ENCODE measurements at regions not wholly inside any gene's neighbourhood (a gene's known extent, or its start where the extent isn't known, plus 50 kb on each side); places are given as distances from the start of the nearest gene placed in this dataset.

DNA sequence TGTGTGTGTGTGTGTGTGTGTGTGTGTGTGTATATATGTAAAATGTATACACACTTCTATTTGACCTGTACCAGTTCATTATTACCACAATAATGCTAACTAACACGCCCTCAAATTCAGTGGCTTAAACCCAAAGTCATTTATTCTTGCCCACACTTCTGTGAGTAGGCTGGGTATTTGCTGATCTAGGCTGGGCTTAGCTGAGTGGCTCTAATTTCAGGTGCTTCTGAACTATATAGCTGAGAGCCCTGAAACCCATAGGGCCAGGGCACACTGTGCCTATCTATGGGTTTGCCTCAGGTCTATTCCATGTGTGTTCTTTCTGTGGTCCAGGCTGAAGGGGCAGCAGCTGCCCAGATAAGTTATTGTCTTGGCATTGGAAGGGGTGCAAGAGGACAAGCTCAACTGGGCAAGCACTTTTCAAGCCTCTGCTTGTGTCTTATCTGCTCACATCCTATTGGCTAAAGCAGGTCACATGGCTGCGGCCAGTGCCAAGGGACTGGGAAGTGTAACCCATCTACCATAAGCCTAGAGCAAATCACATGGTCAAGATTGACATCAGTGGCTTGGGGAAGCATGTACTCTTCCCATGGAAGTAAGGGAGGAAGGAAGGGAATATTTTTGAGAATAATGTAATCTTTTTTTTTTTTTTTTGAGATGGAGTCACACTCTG is 139.9 kb downstream of the PALM2AKAP2 start:
- TF ChIP-seq, protein P1, sequence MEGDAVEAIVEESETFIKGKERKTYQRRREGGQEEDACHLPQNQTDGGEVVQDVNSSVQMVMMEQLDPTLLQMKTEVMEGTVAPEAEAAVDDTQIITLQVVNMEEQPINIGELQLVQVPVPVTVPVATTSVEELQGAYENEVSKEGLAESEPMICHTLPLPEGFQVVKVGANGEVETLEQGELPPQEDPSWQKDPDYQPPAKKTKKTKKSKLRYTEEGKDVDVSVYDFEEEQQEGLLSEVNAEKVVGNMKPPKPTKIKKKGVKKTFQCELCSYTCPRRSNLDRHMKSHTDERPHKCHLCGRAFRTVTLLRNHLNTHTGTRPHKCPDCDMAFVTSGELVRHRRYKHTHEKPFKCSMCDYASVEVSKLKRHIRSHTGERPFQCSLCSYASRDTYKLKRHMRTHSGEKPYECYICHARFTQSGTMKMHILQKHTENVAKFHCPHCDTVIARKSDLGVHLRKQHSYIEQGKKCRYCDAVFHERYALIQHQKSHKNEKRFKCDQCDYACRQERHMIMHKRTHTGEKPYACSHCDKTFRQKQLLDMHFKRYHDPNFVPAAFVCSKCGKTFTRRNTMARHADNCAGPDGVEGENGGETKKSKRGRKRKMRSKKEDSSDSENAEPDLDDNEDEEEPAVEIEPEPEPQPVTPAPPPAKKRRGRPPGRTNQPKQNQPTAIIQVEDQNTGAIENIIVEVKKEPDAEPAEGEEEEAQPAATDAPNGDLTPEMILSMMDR (IDR thresholded peaks at IDR 0.05; ENCODE audit: low read length) = no peak
- no peak for TF ChIP-seq EZH2 (IDR thresholded peaks at IDR 0.05; ENCODE audit: borderline replicate concordance, low read length)
